GM12878 (cell line): ENCODE measurements at regions not wholly inside any gene's neighbourhood (a gene's known extent, or its start where the extent isn't known, plus 50 kb on each side); places are given as distances from the start of the nearest gene placed in this dataset.

Experiments used
- ATF7 ChIP-seq: fragments of 450-650 bp; IDR thresholded peaks from 2 replicates; pipeline ENCODE4 v1.6.1; 2016; ENCODE audit warnings: low read depth, mild to moderate bottlenecking
- BRCA1 ChIP-seq: IDR thresholded peaks from 2 replicates; pipeline ENCODE4 v1.6.1; 2011; ENCODE audit warnings: low read depth, low read length, improper control_type of control experiment
- CEBPB ChIP-seq, 2 experiments: fragments of 150-350 bp in 1 of 2; IDR thresholded peaks; 2 replicates each; pipeline ENCODE4 v1.6.1; 2012 to 2014; ENCODE audit warnings: low read depth in 2 of 2, low read length in 2 of 2, borderline replicate concordance in 1 of 2, inconsistent platforms in 1 of 2
- CREB1 ChIP-seq: IDR thresholded peaks from 2 replicates; pipeline ENCODE4 v1.6.1; 2012; ENCODE audit warnings: low read depth, mild to moderate bottlenecking, inconsistent platforms
- CTCF ChIP-seq, 3 experiments: IDR thresholded peaks in 2 of 3; conservative IDR thresholded peaks in 1 of 3; 2 replicates each; pipeline ENCODE4 v1.5.1; 2011; ENCODE audit warnings: low read depth in 3 of 3, low read length in 3 of 3, mild to moderate bottlenecking in 3 of 3, control low read depth in 2 of 3, moderate library complexity in 2 of 3, inconsistent platforms in 1 of 3, mixed read lengths in 1 of 3; ENCODE audit not compliant: control insufficient read depth in 2 of 3, insufficient read depth in 1 of 3; ENCODE audit errors: extremely low read depth in 1 of 3
- FOXM1 ChIP-seq: IDR thresholded peaks from 2 replicates; pipeline ENCODE4 v1.6.1; 2012; ENCODE audit warnings: low read depth, mild to moderate bottlenecking, inconsistent platforms, low read length, moderate library complexity
- POLR2A ChIP-seq: IDR thresholded peaks from 2 replicates; pipeline ENCODE4 v1.6.1; 2011; ENCODE audit warnings: low read depth, mild to moderate bottlenecking, low read length
- YY1 ChIP-seq: IDR thresholded peaks from 2 replicates; pipeline ENCODE4 v1.6.1; 2011; ENCODE audit warnings: low read depth, mild to moderate bottlenecking, low read length
- ZNF207 ChIP-seq: fragments of 450-650 bp; IDR thresholded peaks from 2 replicates; pipeline ENCODE4 v1.6.1; 2014; ENCODE audit warnings: antibody characterized with exemption, mild to moderate bottlenecking, borderline replicate concordance
- ZNF274 ChIP-seq: IDR thresholded peaks from one replicate; pipeline ENCODE4 v1.8.0; 2011; ENCODE audit not compliant: insufficient read length, insufficient read depth
- ZZZ3 ChIP-seq: IDR thresholded peaks from 2 replicates; pipeline ENCODE4 v1.6.1; 2011; ENCODE audit warnings: low read depth; ENCODE audit not compliant: control insufficient read depth, insufficient read length

DNA sequence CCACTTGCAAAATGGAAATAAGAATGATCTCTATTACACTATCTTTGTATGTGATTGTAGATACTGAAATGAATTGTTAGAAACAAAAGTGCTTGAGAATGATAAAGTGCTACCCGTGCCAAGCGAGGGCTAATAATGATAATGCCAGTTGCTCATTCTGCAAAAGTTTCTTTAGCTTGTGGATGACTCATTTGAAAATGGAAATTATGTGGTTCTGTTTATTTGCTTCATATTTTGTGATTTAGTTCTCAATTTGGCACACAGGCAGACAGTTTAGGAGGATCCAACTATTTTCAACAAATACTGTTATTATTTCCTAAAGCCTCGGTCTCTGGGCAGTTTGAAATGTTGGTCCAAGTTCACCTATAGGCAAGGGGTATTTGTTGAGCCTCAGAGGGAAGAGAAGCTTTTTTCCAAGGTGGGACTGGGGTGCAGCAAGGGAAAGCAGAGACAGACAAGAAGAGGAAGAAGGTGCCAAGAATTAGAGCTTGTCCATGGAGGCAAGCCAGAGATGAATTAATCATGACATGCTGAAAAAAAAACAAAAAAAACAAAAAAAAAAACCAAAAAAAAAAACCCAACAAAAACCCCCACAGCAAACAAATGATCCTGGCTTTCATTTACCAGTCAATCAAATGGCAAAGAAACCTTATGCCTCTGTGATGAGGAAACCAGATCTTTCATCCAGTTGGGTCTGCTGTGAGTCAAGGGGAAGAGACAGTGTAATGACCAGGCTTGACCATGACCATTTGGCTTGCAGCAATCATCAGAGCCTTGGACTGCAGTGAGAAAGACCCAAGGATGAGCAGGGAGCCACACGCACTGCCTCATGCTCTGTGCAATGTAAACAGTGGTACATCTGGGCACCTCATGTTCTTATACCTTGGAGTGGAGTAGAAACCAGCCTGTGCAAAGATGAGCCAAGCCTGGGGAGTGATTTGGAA is 285.0 kb upstream of the HABP2 start:
- TF ChIP-seq CTCF (IDR thresholded peaks at IDR 0.05 in 2 of 3, conservative IDR thresholded peaks at IDR 0.05 in 1 of 3; ENCODE audit: control insufficient read depth in 2 of 3, extremely low read depth in 1 of 3, insufficient read depth in 1 of 3, low read depth in 3 of 3, low read length in 3 of 3) (no peak), ZNF207 (no peak), CEBPB (IDR thresholded peaks at IDR 0.05; ENCODE audit: borderline replicate concordance in 1 of 2, low read depth in 2 of 2, low read length in 2 of 2) (no peak), POLR2A (no peak), ZNF274 (no peak), FOXM1 (no peak), BRCA1 (no peak), YY1 (no peak), ATF7 (no peak), ZZZ3 (no peak), CREB1 (no peak)
